Uterus (tissue), 2 donors: ENCODE measurements at regions not wholly inside any gene's neighbourhood (a gene's known extent, or its start where the extent isn't known, plus 50 kb on each side); places are given as distances from the start of the nearest gene placed in this dataset.
"Not testable (repeated sequence)": the region's sequence is repeated elsewhere in the genome, so short reads cannot be mapped to it uniquely, and the experiment has no call there.

Experiments used
- CTCF ChIP-seq, 4 experiments: fragments of 200-600 bp in 2 of 4; fragments of 450-650 bp in 2 of 4; sonication (generic) in 2 of 4; IDR thresholded peaks; one replicate each; pipeline ENCODE4 v1.5.1; 2016 to 2019; ENCODE audit warnings: antibody characterized with exemption in 4 of 4, mild to moderate bottlenecking in 2 of 4, moderate library complexity in 1 of 4
- POLR2A ChIP-seq, 2 donors: fragments of 450-650 bp; IDR thresholded peaks; one replicate each; pipeline ENCODE4 v1.6.1; 2016; ENCODE audit warnings: antibody characterized with exemption in 2 of 2, mild to moderate bottlenecking in 1 of 2, moderate library complexity in 1 of 2

DNA sequence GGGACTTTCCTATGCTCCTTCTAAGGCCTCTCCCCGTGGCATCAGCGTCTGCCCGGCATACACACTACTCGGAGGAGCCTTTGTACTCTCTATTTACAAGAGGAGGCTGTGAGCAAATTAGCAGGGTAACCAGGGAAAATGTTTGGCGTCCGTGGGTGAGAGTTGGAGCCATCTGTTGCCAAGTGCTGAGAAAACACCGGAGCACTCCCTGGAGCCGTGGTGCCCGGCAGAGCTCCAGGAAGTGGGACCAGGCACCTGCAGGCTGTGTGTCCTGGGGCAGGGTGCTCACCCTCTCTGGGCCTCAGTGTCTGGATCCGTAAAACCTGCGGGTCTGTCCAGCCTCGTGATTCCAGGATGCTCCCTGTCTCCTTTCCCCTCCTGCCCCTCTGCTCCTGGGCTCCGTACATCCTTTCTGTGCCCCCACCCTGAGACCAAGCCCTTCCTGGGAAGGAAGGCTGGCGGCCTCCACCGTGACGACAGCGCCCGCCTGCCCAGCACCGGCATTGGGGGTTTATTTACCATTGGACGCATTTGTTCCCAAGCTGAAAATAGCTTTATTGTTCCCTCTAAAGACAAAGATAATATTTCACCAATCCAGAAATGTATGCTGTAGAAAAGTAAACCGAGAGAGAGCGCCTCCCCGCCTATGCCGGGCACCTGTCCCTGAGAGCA is 174.4 kb downstream of the ZNF479 start:
- TF ChIP-seq CTCF, POLR2A (IDR thresholded peaks at IDR 0.05): not testable (repeated sequence)
